RWPE1 (cell line): ENCODE measurements at regions not wholly inside any gene's neighbourhood (a gene's known extent, or its start where the extent isn't known, plus 50 kb on each side); places are given as distances from the start of the nearest gene placed in this dataset.

Experiments
- CTCF ChIA-PET: fragments of 350-600 bp; sonication (Branson Sonifier 250); formaldehyde crosslinking; extraction: SDS; loops from one replicate; lab custom pipeline; 2021; lab: Yijun Ruan, JAX
- POLR2A ChIA-PET: fragments of 400-600 bp; formaldehyde crosslinking; extraction: SDS; loops from one replicate; lab custom pipeline; 2020; ENCODE audit warnings: antibody characterized with exemption; ENCODE audit not compliant: low non-redundant PET; lab: Yijun Ruan, JAX
- DNase-seq: peaks from one replicate; pipeline ENCODE4 v3.0.0; 2012; ENCODE audit warnings: low spot score
- H3K27ac ChIP-seq: fragments of 450-650 bp; 2 replicates; pipeline ENCODE4 v1.5.1; 2017
- TF ChIP-seq, protein P1 (sequence below): fragments of 450-650 bp; conservative IDR thresholded peaks from 2 replicates; pipeline ENCODE4 v1.5.1; 2017; ENCODE audit warnings: low read depth, mild to moderate bottlenecking

DNA sequence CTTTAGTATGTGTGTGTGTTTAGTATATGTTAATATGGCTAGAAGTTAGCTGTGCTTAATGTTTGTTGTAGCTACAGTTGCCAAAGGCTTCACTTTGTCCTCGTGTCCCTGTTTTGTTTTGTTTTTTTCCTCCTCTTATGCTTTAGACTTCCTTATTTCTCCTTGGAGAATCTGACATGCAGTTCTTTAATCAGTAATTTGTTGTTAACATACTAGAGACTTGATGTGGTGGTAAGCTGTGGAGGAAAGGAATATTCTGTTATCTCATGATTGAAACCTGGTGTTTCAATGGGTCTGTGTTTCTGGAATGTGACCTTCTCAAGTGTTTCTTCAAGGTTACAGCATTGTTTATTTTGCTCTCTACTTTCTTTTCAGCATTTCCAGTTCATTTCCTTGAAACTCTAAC, 515.6 kb upstream of the ST8SIA4 start:
- no peak overlapping the region for H3K27ac ChIP-seq
- DNase-seq, result no peak
- ChIA-PET CTCF (interaction anchor here (0.6 kb wide), 1 partner anchor 84 kb away, joined by 6 read pairs; no protein-coding TSS in a partner anchor), POLR2A (no interaction called here)
- TF ChIP-seq, protein P1, sequence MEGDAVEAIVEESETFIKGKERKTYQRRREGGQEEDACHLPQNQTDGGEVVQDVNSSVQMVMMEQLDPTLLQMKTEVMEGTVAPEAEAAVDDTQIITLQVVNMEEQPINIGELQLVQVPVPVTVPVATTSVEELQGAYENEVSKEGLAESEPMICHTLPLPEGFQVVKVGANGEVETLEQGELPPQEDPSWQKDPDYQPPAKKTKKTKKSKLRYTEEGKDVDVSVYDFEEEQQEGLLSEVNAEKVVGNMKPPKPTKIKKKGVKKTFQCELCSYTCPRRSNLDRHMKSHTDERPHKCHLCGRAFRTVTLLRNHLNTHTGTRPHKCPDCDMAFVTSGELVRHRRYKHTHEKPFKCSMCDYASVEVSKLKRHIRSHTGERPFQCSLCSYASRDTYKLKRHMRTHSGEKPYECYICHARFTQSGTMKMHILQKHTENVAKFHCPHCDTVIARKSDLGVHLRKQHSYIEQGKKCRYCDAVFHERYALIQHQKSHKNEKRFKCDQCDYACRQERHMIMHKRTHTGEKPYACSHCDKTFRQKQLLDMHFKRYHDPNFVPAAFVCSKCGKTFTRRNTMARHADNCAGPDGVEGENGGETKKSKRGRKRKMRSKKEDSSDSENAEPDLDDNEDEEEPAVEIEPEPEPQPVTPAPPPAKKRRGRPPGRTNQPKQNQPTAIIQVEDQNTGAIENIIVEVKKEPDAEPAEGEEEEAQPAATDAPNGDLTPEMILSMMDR, result no peak

DNA sequence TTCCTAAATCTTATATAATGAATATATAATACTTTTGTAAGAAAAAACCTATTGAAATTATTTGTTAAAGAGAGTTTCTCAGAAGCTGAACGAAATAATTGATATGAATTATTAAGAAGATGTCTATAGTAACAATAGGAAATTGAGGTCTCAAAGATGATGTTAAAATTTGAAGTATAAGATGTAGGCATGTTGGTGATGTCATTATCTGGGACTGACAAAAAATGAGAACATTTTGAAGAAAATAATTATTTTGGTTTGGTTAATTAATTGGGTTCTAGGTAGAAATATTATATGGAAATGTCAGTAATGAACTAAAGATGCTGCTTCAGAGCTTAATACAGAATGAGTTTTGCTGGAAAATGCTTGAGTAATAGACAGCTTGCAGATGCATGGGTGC, 501.4 kb upstream of the ST8SIA4 start:
- CTCF ChIA-PET, result interaction anchor here (0.7 kb wide), 1 partner anchor 1030 kb away, joined by 3 read pairs; no protein-coding TSS in a partner anchor
- TF ChIP-seq, protein P1, result no peak
- H3K27ac ChIP-seq, result no peak overlapping the region
- POLR2A ChIA-PET, result no interaction called here
- DNase-seq, result no peak

DNA sequence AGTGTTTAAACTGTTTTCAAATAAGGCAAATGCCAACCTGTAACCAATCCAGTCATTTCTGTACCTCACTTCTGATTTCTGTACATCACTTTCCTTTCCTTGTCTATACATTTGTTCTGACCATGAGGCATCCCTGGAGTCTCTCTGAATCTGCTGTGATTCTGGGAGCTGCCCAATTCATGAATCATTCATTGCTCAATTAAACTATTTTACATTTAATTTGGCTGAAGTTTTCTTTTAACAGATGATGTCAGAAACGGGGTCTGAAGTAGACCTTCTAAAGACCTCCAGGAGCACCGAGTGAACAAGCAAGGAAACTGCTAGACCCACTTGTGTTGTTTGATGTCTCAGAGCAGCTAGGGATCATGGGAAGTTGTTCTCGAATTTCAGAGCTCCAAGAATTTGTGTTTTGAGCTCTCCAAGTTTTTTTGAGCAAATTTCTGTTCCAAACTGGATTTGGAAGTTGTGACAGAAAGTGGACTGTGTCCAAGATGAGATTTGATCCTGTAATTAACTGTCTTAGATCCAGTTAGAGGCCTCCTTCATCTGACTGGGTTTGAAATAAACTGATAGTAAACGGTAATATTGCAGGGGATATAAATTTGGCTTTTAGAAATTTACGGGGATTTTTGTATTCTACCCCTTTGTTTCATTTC, 490.8 kb upstream of the ST8SIA4 start:
- DNase-seq, result no peak
- TF ChIP-seq, protein P1, result no peak
- ChIA-PET CTCF (no interaction called here), POLR2A (no interaction called here)
- no peak overlapping the region for H3K27ac ChIP-seq

DNA sequence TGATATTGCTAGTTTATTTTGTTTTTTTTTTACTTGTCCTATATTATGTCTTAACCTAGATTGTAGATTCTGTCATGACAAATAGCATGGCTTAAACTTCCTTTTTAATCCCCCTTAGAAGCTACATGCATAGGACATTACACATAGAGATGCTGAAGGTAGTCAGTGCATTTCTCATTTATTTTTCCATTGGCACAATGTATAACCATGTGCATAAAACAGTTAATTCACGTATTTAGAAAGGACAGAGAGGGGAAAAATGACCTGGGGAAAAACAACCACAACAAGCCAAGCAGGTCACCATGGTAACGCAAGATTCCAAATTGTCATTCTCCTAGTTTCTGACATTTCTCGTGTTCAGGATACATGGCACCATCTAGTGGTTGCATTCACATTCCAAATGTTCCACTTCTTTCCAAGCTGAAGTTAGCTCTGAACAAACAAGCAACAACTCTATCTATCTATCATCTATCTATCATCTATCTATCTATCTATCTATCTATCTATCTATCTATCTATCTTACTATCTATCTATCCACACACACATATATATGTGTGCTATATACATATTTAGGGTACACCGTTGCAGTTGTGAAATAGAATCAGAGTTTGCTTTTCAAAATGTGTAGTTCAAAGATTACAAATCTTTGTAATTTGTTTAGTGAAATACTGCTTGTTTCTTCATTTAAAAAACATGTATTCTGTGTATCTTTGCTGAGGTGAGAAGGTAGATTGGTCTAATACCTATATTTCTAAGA, 487.2 kb upstream of the ST8SIA4 start:
- H3K27ac ChIP-seq, result no peak overlapping the region
- ChIA-PET CTCF (interaction anchor here (0.5 to 0.6 kb wide), 7 partner anchors 208 to 1963 kb away, joined by 3 to 5 read pairs (median 3); no protein-coding TSS in a partner anchor), POLR2A (no interaction called here)
- peak; percentile 16 for DNase-seq
- TF ChIP-seq, protein P1, result peak; percentile 71

DNA sequence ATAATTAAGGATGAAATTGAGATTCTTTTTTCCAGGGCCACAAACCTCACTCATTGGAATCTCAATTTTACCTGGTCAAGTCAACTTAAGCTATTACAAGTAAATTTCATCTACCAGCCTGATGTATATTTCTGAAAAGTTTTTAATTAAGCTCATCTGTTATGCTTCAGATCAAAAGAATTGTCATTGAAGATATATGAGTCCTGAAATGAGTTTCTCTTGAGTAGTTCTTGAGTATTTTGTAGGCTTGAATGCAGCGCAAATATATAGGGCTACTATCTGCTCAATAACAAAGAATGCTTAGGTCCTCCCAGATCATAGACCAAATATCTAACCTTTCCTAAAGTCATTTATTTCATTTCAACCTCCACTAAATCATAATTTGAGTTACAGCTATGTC, 482.2 kb upstream of the ST8SIA4 start:
- CTCF ChIA-PET, result interaction anchor here (0.6 kb wide), 1 partner anchor 1175 kb away, joined by 3 read pairs; no protein-coding TSS in a partner anchor
- DNase-seq, result no peak
- no peak overlapping the region for H3K27ac ChIP-seq
- POLR2A ChIA-PET, result no interaction called here
- TF ChIP-seq, protein P1, result no peak

DNA sequence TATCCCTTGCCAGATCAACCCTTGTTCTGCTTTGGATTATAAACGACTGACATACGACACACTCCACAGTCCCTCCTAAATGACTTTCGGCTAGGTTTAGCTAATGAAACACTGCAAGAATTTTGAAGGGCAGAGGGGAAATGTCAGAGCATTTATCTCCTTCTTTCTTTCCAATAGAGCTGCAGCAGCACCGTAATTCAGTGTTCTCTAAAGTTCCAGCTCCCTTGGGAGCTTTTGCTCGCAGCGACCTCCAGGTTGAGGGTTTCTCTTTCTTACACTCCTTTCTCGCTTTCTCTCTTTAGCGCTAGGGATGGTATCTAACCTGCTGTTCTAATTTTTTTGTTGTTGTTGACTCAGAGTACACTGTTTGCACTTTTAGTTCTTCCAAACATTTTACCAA, 467.1 kb upstream of the ST8SIA4 start:
- CTCF ChIA-PET, result interaction anchor here (0.5 kb wide), 1 partner anchor 668 kb away, joined by 3 read pairs; no protein-coding TSS in a partner anchor
- POLR2A ChIA-PET, result no interaction called here
- TF ChIP-seq, protein P1, result no peak

More for the DNA sequence above, 467.1 kb upstream of the ST8SIA4 start:
- DNase-seq, result no peak
- H3K27ac ChIP-seq, result no peak overlapping the region
